Activated naive CD8-positive, alpha-beta T cell treated with anti-CD3 and anti-CD28 coated beads, Interleukin-2, amount 10 ng/mL, durations not matched to agents 7 days and 5 days (primary cell): ENCODE measurements at regions not wholly inside any gene's neighbourhood (a gene's known extent, or its start where the extent isn't known, plus 50 kb on each side); places are given as distances from the start of the nearest gene placed in this dataset.

Experiments used
- ATAC-seq: fragments of 150-1000 bp; cut with Tn5 transposase; one replicate; pipeline ENCODE4 v1.10.0; 2021; ENCODE audit warnings: low read depth, moderate library complexity
- POLR2A ChIA-PET: fragments of 350-600 bp; sonication (Branson Sonifier 250); formaldehyde crosslinking; loops from one replicate; lab custom pipeline; 2021; ENCODE audit warnings: antibody characterized with exemption; lab: Charles Lee
- DNase-seq: peaks from one replicate; pipeline ENCODE4 v3.0.0; 2021
- H3K27ac Mint-ChIP-seq: one replicate; pipeline ENCODE4 v1.8.0; 2022; ENCODE audit warnings: mild to moderate bottlenecking, mixed read lengths
- H3K27me3 Mint-ChIP-seq: one replicate; pipeline ENCODE4 v1.8.0; 2022; ENCODE audit warnings: mild to moderate bottlenecking, moderate library complexity, mixed read lengths
- H3K36me3 Mint-ChIP-seq: one replicate; pipeline ENCODE4 v1.8.0; 2021; ENCODE audit warnings: mild to moderate bottlenecking, mixed read lengths
- H3K4me1 Mint-ChIP-seq: one replicate; pipeline ENCODE4 v1.8.0; 2021; ENCODE audit warnings: mixed read lengths
- H3K4me3 Mint-ChIP-seq: one replicate; pipeline ENCODE4 v1.8.0; 2022; ENCODE audit warnings: mild to moderate bottlenecking, moderate library complexity, mixed read lengths
- H3K9me3 Mint-ChIP-seq: one replicate; pipeline ENCODE4 v1.8.0; 2021; ENCODE audit warnings: mixed read lengths

DNA sequence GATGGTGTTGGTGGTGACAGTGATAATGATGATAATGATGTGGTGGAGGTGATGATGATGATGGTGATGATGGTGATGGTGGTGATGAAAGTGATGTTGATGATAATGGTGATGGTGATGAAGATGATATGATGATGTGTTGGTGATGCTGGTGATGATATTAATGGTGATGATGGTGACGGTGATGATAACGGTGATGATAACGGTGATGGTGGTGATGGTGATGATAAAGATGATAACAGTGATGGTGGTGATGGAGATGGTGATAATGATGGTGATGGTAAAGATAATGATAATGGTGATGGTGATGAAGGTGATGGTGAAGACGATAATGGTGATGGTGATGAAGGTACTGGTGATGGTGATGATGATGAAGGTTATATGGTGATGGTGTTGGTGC, 76.6 kb downstream of the UNCX start:
- Mint-ChIP-seq H3K9me3 (no peaks in the 10 kb centered on the region), H3K27ac (no peak overlapping the region), H3K36me3 (no peaks in the 10 kb centered on the region), H3K4me1 (no peaks in the 10 kb centered on the region), H3K4me3 (no peak overlapping the region), H3K27me3 (no peaks in the 10 kb centered on the region)
- DNase-seq (no peak), ATAC-seq (no peak)
- POLR2A ChIA-PET: no interaction called here

DNA sequence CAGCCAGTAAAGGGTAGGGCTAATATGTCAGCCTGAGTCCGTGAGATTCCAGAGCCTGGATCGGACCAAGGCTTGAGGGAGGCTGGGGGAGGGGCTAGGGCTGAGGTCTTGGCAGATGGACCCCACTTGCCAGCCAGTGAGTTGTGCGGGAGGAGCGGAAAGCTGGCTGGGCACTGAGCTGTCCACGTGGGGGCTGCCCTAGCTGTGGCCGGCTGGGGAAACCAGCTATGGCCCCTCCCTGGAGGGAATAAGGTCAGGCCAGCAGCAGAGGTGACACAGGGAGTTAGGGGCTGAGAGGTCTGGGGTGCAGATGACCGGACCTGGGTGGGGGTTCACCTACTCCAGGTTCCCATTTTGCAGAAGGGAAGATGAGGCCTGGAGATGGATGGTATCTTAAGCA, 77.3 kb downstream of the UNCX start:
- no peaks in the 10 kb centered on the region for H3K27me3 Mint-ChIP-seq
- DNase-seq (no peak), ATAC-seq (no peak)
- H3K27ac Mint-ChIP-seq: no peak overlapping the region
- no peaks in the 10 kb centered on the region for H3K4me1 Mint-ChIP-seq
- POLR2A ChIA-PET: no interaction called here
- no peaks in the 10 kb centered on the region for H3K36me3 Mint-ChIP-seq
- H3K9me3 Mint-ChIP-seq: no peaks in the 10 kb centered on the region
- H3K4me3 Mint-ChIP-seq: no peak overlapping the region

DNA sequence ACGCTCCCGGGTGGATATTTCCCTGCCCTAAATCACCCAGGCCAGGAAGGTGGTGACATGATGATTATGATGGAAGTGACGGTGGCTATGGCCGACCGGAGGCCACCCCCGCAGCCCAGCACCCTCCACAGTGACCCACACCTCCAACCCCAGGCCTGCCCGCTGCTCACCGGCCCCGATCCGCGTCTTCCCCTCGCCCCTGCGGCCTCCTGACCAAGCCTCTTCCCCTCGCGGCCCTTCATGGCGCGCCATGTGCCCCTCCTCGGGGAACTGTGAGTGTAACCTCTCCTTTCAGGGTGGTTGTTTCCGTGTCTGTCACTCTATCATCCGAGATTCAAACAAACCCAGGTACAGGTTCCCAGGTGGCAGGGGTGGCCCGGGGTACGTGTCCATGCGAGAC, 78.3 kb downstream of the UNCX start:
- DNase-seq: no peak
- H3K4me1 Mint-ChIP-seq: no peaks in the 10 kb centered on the region
- no peaks in the 10 kb centered on the region for H3K9me3 Mint-ChIP-seq
- no peak overlapping the region for H3K4me3 Mint-ChIP-seq
- no peaks in the 10 kb centered on the region for H3K27me3 Mint-ChIP-seq
- POLR2A ChIA-PET: no interaction called here
- no peak overlapping the region for H3K27ac Mint-ChIP-seq
- no peaks in the 10 kb centered on the region for H3K36me3 Mint-ChIP-seq
- ATAC-seq: no peak

DNA sequence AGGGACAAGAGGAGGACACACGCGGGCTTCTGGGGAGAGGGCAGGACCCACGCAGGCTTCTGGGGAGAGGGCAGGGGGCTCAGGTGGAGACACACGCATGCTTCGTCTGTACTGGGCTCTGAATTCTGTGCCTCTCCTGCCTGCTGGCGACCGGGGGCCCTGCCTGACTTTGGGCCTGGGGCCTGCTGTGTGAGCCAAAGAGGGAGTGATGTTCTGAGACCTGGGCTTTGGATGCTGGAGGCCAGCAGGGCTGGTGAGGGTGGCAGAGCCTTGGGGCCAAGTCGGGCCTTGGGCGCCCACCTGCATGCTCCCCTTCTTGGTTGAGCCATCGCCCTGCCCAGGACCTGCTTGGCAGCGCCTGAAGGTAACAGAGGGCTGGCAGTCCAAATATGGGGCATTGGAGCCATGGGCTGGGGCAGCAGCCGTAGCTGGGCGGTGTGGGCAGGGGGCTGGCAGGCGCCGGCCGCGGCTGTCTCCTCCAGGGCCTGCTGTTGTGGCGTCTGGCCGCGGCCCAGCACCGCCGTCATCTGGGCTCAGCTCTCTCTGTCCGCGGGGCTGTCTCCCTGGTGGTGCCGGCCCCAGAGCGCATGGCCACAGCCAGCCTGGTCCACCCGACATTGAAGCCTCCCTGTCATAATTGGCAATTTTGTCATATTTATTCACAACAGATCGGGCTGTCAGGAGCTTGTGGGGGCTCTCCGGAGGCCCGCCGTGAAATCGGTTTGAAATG, 78.9 kb downstream of the UNCX start:
- Mint-ChIP-seq H3K36me3 (no peaks in the 10 kb centered on the region), H3K27ac (no peak overlapping the region), H3K9me3 (no peaks in the 10 kb centered on the region), H3K27me3 (no peaks in the 10 kb centered on the region), H3K4me3 (no peak overlapping the region), H3K4me1 (no peaks in the 10 kb centered on the region)
- DNase-seq: no peak
- POLR2A ChIA-PET: no interaction called here
- ATAC-seq: no peak

DNA sequence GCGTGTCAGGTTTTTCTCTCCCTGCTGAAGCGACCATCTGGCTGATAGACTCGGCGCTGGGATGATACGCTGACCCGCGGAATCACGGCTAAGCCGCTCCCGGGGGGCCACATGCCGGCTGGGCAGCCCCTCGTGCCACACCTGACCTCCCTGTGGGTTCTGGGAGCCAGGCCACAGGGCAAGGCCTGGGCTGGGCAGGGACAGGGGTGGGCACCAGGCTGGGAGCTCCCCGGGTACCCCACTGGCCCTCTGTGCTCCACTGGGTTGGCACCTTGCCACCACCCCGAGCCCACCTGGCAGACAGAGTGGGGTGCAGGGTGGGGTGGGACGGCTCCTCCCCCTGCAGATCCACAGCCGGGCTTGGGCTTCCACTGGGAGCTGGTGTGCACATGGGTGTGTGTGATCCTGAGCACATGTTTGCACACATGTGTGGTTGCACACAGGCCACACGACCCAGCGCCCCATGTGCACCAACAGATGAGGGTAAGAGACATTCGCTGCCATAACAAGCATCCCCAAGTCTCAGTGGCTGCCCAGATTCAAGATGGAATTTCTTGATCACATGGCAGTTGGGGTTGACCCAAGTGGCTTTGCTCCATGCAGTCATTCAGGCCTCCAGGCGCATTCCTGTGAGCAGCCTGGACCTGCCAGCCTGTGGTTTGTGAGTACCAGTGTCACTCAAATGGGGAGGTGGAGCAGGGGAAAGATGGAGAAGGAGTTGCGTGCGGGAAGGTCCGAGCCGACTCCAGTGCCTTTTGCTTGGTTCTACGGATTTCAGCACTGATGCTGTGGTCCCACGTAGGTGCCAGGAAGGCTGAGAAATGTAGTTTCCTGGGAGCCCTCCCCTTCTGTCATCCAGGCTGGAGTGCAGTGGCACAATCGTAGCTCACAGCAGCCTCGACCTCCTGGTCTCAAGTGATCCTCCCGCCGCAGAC, 79.7 kb downstream of the UNCX start:
- Mint-ChIP-seq H3K9me3 (no peaks in the 10 kb centered on the region), H3K36me3 (no peaks in the 10 kb centered on the region), H3K27ac (no peak overlapping the region), H3K4me3 (no peak overlapping the region), H3K4me1 (no peaks in the 10 kb centered on the region), H3K27me3 (no peaks in the 10 kb centered on the region)
- ATAC-seq (no peak), DNase-seq (no peak)
- POLR2A ChIA-PET: no interaction called here

DNA sequence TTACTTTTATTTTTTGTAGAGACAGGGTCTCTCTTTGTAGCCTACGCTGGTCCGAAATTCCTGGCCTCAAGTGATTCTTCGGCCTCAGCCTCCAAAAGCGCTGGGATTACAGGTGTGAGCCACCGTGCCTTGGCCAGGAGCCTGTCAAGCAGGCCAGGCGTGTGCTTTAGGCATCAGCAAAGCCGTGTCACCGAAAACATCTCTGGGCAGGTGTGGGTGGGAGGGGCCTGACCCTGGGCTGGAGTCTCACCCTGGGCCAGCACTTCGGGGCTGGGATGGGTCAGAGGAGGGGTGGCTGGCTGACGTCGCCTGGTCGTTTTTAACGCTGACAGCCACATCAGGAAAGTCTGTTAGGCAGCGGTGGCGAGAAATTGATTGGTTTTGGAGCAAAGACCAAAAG, 80.9 kb downstream of the UNCX start:
- H3K9me3 Mint-ChIP-seq: no peaks in the 10 kb centered on the region
- no peak overlapping the region for H3K27ac Mint-ChIP-seq
- no peak for ATAC-seq
- POLR2A ChIA-PET: no interaction called here
- no peaks in the 10 kb centered on the region for H3K27me3 Mint-ChIP-seq
- DNase-seq: no peak
- no peak overlapping the region for H3K4me3 Mint-ChIP-seq
- no peaks in the 10 kb centered on the region for H3K36me3 Mint-ChIP-seq
- H3K4me1 Mint-ChIP-seq: no peaks in the 10 kb centered on the region

DNA sequence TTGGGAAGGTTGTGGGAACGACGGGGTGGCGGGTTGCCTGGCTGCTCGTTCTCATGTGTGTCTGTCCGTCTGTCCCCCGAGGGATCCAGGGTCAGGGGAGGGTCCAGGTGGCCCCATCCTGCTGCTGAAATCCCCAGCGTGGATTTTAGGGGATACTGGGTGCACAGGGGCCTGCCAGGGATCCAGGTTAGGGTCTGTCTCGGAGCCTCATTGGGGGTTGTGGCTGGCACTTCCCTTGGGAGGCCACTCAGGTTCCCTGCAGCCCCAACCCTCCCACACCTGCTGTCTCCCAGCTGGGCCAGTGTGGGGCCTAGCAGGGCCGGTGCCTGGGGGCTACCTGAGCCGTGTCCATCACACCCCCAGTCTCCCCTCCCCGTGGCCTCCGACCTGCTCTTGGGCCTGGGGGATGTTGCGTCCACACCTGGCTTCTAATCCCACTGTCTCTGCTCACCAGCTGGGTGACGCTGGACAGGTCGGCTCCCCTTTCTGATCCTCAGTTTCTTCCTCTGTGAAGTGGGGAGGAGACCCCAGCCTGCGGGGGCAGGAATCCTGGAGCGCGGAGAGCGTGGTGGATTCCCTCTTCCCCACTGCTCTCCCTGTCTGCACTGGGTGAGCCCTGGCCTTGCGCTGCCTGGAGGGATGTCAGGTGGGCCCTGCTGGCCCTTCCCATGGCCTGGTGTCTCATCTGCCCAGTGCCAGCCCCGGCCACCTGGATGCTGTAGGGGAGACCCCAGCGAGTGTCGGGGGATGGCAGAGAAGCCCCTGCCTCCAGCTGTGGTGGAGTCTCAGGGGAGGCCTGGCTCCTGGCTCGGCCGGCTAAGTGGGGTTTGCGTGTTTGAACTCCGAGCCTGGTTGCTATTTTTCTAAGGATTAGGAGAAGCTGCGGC, 81.6 kb downstream of the UNCX start:
- POLR2A ChIA-PET: no interaction called here
- H3K4me3 Mint-ChIP-seq: no peak overlapping the region
- H3K27me3 Mint-ChIP-seq: no peaks in the 10 kb centered on the region
- ATAC-seq (no peak), DNase-seq (no peak)
- no peaks in the 10 kb centered on the region for H3K4me1 Mint-ChIP-seq
- H3K9me3 Mint-ChIP-seq: peaks cover 2% of the 10 kb centered on the region
- no peak overlapping the region for H3K27ac Mint-ChIP-seq
- H3K36me3 Mint-ChIP-seq: no peaks in the 10 kb centered on the region

DNA sequence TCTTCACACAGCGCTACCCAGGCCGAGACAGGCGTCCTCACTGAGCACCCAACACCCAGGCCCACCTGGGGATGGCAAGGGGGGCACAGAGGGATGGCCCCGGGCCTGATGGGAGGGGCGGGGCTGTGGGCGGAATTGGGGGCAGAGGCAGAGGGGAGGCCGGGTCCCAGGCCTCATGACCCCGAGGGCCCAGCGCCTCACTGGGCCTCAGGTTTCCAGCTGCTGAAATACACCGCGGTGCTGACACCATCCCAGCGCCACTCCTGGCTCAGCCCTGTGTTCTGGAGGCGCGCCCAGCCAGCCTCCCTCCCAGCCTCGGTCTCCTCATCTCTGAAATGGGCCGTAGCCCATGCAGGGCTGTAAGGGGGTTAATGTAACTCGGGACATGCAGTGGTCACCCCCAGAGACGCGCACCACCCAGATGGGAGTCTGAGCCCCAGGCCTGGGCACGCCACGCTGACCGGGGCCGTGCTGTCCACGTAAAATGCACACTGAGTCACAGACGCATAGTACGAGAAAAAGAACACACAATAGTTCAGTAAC, 82.3 kb downstream of the UNCX start:
- H3K27me3 Mint-ChIP-seq: no peaks in the 10 kb centered on the region
- H3K4me1 Mint-ChIP-seq: no peaks in the 10 kb centered on the region
- no peak overlapping the region for H3K27ac Mint-ChIP-seq
- DNase-seq: no peak
- no peak overlapping the region for H3K4me3 Mint-ChIP-seq
- H3K9me3 Mint-ChIP-seq: peaks cover 2% of the 10 kb centered on the region
- no peak for ATAC-seq
- POLR2A ChIA-PET: no interaction called here
- no peaks in the 10 kb centered on the region for H3K36me3 Mint-ChIP-seq

DNA sequence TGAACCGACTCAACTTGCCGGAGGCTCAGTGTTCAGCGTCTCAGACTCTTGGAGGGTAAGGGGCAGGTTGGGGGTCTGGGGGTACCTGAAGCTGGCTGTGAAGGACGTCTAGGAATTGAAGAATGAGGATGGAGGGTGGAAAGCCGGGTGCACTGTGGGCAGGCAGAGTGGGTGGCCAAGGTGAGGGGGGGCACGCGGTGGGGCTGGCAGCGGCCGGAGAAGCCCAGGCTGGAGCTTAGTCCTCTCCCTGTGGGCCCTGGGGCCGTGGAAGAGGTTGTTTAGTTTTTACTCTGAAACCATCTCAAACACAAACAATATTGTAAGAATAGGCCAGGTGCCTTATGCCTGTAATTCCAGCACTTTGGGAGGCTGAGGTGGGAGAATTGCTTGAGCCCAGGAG, 83.4 kb downstream of the UNCX start:
- no peak for ATAC-seq
- Mint-ChIP-seq H3K27ac (no peak overlapping the region), H3K4me1 (no peaks in the 10 kb centered on the region), H3K9me3 (peaks cover 2% of the 10 kb centered on the region), H3K27me3 (no peaks in the 10 kb centered on the region), H3K4me3 (no peak overlapping the region), H3K36me3 (no peaks in the 10 kb centered on the region)
- no peak for DNase-seq
- POLR2A ChIA-PET: no interaction called here

DNA sequence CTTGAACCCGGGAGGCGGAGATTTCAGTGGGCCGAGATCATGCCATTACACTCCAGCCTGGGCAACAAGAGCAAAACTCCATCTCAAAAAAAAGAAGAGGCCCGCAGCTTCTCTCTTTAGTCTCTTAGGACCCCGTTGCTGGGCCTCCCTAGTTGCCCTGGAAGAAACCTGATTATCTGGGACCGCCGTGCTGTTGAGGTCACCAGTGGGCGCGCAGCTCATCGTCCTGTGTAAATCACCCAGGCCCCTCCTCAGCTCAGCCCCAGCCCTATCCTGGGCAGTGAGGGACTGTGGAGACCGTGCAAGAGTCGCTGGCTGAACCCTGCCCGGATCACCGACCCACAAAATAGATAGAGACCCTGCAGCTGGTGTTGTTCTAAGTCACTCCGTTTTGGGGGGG, 85.0 kb downstream of the UNCX start:
- H3K27ac Mint-ChIP-seq: no peak overlapping the region
- no peak for ATAC-seq
- H3K4me1 Mint-ChIP-seq: no peaks in the 10 kb centered on the region

DNA sequence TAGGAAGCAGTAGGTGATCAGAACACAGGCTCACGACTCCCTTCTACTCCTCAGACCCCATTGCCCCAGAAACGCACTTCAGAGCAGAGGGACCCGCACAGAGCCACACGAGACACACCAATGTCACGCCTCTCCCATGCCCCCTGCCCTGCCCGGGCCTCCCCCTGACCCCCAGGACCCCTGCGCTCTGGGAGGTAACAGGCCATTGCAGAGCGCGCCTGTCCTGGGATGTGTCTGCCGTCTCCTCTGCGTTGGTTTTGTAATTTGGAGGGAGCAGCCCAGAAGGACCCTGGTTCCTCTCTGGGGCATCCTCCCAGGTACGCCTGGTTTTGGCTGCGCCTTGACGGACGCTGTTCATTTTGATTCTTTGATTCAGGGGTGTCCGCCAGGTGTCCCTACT, 85.4 kb downstream of the UNCX start:
- no peak for DNase-seq
- ATAC-seq: no peak

More for the DNA sequence above, 85.0 kb downstream of the UNCX start:
- no peaks in the 10 kb centered on the region for H3K36me3 Mint-ChIP-seq
- peaks cover 2% of the 10 kb centered on the region for H3K9me3 Mint-ChIP-seq
- no peak overlapping the region for H3K4me3 Mint-ChIP-seq
- no peak for DNase-seq
- POLR2A ChIA-PET: no interaction called here
- H3K27me3 Mint-ChIP-seq: no peaks in the 10 kb centered on the region

DNA sequence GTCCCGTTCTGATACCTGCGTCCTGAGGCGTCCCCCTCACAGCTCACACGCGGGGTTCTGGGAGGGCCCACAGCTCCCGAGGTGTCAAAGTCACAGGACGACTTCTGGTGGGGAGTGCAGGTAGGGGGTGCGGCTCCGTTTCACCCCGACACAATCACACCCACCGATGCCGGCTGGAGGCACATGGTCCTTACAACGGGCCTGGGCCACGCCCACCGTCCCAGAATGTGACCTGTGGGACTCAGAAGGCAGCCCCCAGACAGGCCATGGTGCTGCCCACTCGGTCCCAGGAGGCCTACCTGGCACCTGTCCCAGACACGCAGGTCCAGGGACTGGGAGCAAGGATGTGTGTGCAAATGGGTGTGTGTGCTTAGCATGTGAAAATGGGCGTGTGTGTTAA, 86.0 kb downstream of the UNCX start:
- Mint-ChIP-seq H3K4me3 (no peak overlapping the region), H3K36me3 (no peaks in the 10 kb centered on the region)

More for the DNA sequence above, 85.4 kb downstream of the UNCX start:
- no peak overlapping the region for H3K4me3 Mint-ChIP-seq
- POLR2A ChIA-PET: no interaction called here
- no peaks in the 10 kb centered on the region for H3K36me3 Mint-ChIP-seq
- no peaks in the 10 kb centered on the region for H3K27me3 Mint-ChIP-seq
- H3K9me3 Mint-ChIP-seq: peaks cover 2% of the 10 kb centered on the region
- H3K4me1 Mint-ChIP-seq: no peaks in the 10 kb centered on the region
- H3K27ac Mint-ChIP-seq: no peak overlapping the region

DNA sequence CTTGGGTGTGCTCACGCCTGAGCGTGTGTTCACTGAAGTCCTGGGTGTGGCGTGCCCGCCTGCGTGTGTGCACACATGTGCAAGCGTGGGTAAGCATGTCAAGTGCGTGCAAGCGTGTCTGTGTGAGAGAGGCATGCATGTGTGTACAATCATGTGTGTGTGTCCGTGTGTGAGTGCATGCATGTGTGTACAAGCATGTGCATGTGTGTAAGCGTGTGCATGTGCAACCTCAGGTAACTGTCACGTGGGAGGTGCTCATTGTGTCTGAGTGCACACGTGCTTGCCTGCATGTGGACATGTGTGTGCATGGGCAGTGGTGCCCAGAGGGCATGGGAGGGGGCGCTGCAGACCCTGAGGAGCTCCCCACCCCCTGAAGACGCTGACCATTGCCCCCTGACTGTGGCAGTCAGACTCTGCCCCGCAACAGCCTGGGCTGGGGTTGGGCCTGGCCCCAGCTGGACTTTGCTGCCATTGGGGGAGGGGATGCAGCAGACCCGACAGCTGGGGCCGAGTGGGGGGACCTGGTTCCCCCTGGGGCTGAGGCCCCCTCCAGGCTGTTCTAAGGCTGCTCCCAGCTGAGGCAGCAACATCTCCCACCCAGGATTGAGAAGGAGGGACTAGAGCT, 88.1 kb downstream of the UNCX start:
- Mint-ChIP-seq H3K4me1 (no peaks in the 10 kb centered on the region), H3K27ac (no peak overlapping the region), H3K4me3 (no peak overlapping the region), H3K27me3 (peaks cover 5% of the 10 kb centered on the region), H3K36me3 (no peaks in the 10 kb centered on the region), H3K9me3 (peaks cover 2% of the 10 kb centered on the region)
- DNase-seq (no peak), ATAC-seq (no peak)
- POLR2A ChIA-PET: no interaction called here

More for the DNA sequence above, 86.0 kb downstream of the UNCX start:
- ATAC-seq (no peak), DNase-seq (no peak)
- POLR2A ChIA-PET: no interaction called here
- Mint-ChIP-seq H3K4me1 (no peaks in the 10 kb centered on the region), H3K27me3 (peaks cover 3% of the 10 kb centered on the region), H3K27ac (no peak overlapping the region), H3K9me3 (peaks cover 2% of the 10 kb centered on the region)
